ENCODE measurements at regions not wholly inside any gene's neighbourhood (a gene's known extent, or its start where the extent isn't known, plus 50 kb on each side); places are given as distances from the start of the nearest gene placed in this dataset.

- DNase-seq (no peak), ATAC-seq (no peak)
- intact Hi-C loops (cut with micrococcal nuclease), result no loop called here
Observed at GRCh38 chr21:38177919-38178652, 78.7 kb upstream of the KCNJ15 start.

DNA sequence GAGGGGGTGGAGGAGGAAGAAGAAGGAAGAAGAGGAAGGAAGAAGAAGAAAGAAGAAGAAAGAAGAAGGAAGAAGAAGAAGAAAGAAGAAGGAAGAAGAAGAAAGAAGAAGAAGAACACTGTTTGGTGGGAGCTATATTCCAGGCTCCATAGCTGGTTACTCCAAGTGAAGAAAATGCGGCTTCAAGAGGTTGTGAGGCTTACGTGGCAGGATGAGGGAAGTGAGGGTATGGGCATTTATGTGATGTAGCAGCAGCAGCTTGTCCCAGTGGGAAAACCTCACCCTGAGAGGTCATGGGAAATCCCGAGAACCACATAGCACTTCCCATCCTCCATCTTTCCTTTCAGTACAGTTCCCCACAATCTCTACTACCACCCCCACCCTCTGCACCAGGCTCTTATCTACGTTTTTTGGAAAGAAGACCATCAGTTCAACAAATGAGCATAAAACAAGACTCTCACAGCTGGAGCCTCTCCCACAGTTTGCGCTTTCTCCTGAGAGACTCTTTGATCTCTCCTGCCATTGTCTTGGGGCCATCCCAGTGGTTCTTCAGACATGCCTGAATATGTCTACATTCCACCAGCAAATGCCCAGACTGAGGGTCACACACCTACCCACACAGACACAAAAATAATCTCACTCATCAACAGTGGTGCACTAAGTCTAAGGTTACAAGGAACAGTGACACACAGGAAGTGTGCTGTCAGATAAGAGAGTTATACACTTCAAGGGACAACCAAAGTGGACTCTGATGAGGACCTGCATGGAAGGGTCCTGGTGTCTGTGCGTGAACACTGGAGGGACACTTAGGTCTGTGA is 77.9 kb upstream of the KCNJ15 start:
- no peak for DNase-seq
- no peak for ATAC-seq
- intact Hi-C loops (cut with micrococcal nuclease), result no loop called here

- DNase-seq (no peak), ATAC-seq (no peak)
- intact Hi-C loops (cut with micrococcal nuclease), result no loop called here
Observed at GRCh38 chr21:38179511-38179910, 77.3 kb upstream of the KCNJ15 start.

GRCh38 chr21:38181096-38181495 is 75.7 kb upstream of the KCNJ15 start:
- ATAC-seq (no peak), DNase-seq (no peak)
- intact Hi-C loops (cut with micrococcal nuclease), result no loop called here

DNA sequence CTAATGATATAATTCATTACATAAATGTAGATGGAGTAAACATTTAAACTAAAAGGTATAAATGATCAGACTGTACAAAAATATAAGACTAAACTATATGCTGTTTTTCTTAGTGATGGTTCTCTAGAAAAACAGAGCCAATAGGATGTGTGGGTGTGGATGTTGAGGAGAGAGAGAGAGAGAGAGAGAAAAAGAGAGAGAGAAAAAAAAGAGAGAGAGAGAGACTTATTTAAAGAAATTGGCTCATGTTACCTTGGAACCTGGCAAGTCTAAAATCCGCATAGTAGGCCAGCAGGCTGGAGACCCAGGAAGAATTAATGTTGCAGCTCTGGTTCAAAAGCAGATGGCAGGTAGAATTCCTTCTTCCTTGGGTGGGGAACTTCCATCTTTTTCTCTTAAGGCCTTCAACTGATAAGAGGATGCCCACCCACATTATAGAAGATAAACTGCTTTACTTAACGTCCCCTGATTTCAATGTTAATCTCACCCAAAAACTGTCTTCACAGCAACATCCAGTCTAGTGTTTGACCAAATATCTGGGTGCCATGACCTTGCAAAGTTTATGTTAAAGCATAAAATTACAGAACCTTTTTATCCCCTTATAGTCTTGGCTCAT is 74.3 kb upstream of the KCNJ15 start:
- DNase-seq (no peak), ATAC-seq (no peak)
- intact Hi-C loops (cut with micrococcal nuclease), result no loop called here

DNA sequence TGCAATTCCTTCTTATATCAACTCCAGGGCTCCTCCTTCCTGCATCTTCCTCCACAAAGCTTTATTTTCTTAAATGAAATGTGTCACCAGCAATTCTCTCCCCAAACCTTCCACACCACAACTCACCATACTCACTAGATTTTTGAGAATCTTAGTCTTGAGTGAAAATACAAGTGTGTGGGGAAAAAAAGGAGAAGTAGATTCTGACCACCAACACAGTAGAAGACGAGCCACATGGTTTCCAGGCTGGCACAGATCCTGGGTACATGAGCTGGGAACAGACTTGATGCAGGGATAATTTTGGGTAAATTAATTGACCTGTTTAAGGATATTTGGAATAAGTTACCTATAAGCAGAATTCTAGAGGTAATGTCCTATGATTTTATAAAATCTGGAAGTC is 72.8 kb upstream of the KCNJ15 start:
- intact Hi-C loops (cut with micrococcal nuclease), result no loop called here
- DNase-seq, result no peak
- no peak for ATAC-seq

GRCh38 chr21:38186661-38187270 is 70.0 kb upstream of the KCNJ15 start:
- ATAC-seq, result no peak
- intact Hi-C loops (cut with micrococcal nuclease), result no loop called here
- no peak for DNase-seq

- ATAC-seq, result no peak
- intact Hi-C loops (cut with micrococcal nuclease), result no loop called here
Observed at GRCh38 chr21:38188037-38188436, 68.8 kb upstream of the KCNJ15 start.

DNA sequence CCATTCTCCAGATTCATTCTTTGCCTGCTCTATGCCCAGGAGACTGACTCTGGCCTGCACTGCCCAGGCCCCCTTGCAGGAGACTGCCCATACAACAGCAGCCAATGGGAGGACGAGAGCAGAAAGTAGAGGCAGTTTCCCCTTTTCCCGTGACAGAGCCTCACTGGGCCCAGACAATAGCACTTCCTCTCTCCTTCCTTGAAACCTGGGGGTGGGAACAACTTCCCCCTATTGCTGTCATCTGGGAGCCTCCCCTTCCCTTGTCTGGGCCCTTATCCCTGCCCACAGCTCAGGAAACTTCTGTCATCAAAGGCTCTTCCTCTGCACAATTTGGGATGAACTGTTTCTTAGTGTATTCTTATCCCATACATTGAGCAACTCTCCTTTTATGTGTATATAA is 60.8 kb upstream of the KCNJ15 start:
- DNase-seq (no peak), ATAC-seq (peak; percentile 34)
- intact Hi-C loops (cut with micrococcal nuclease), result no loop called here

More at GRCh38 chr21:38188037-38188436, 68.8 kb upstream of the KCNJ15 start:
- no peak for DNase-seq

DNA sequence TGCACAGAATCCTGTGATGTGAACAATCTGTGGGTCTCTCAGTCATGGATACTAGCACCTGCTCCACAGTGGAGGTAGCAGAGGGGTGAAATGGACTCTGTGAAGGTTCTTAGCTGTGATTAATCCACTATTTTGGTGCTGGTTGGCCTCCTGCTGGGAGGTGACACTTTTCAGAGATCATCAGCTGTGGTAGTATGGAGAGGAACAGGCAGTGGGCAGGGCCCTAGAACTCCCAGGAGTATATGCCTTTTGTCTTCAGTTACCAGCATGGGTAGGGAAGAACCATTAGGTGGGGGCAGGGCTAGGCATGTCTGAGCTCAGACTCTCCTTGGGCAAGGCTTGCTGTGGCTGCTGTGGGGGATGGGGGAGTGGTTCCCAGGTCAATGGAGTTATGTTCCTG is 54.0 kb upstream of the KCNJ15 start:
- intact Hi-C loops (cut with micrococcal nuclease), result no loop called here
- ATAC-seq (no peak), DNase-seq (no peak)

- no peak for DNase-seq
- ATAC-seq, result no peak
- intact Hi-C loops (cut with micrococcal nuclease), result no loop called here
Observed at GRCh38 chr21:38203229-38203628, 53.6 kb upstream of the KCNJ15 start.

- intact Hi-C loops (cut with micrococcal nuclease), result no loop called here
- no peak for ATAC-seq
Observed at GRCh38 chr21:38205940-38206339, 50.9 kb upstream of the KCNJ15 start.

DNA sequence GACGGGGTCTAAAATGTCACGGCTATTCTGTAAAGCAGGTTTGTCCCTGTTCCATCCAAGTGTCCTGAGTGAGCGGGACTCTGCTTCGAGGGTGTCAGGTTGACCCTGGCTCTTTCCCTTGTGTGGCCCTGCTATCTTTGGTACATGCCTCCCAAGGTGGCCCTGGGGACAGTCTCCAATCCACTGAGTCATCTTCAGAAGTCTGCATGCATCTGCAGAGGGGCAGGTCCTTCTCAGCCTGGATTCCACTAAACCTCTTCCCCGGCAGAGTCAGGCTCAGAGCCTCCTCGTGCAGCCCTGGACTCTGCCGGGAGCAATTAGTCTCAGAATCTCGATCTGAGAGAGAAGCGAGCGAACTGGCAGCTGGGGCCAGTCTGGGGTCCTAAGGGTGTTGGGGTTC is 50.1 kb upstream of the KCNJ15 start:
- DNase-seq, result no peak
- no peak for ATAC-seq
- intact Hi-C loops (cut with micrococcal nuclease), result no loop called here

More at GRCh38 chr21:38205940-38206339, 50.9 kb upstream of the KCNJ15 start:
- DNase-seq, result no peak
